ENCODE measurements at regions not wholly inside any gene's neighbourhood (a gene's known extent, or its start where the extent isn't known, plus 50 kb on each side); places are given as distances from the start of the nearest gene placed in this dataset.
"Not testable (repeated sequence)": the region's sequence is repeated elsewhere in the genome, so short reads cannot be mapped to it uniquely, and the experiment has no call there.

DNA sequence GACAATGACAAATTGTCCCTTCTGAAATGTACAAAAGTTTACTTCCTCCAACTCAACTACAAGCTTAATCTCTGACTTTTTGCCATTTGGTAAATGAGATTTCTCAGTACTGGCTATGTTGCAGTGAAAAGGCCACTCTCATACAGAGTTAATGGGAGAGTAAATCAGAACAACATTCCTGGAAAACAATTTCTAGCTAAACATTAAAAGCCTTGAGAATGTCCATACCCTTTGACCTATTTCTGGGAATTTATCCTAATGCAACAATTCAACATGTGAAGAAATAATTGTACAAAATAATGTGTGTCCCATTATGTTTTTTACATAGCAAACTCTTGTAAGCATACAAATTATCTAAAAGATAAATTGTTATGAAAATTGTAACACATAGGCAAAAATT, 56.3 kb upstream of the SPEF2 start:
- no peak for DNase-seq (ENCODE audit: low read depth in 2 of 2)

GRCh38 chr5:35557748-35558147, 59.9 kb upstream of the SPEF2 start:
- no peak for DNase-seq (ENCODE audit: low read depth in 2 of 2)

GRCh38 chr5:35557199-35557598, 60.5 kb upstream of the SPEF2 start:
- no peak for DNase-seq (ENCODE audit: low read depth in 2 of 2)

- no peak for DNase-seq (ENCODE audit: low read depth in 2 of 2)
Measured at GRCh38 chr5:35554016-35554415, 63.6 kb upstream of the SPEF2 start.

- no peak for DNase-seq (ENCODE audit: low read depth in 2 of 2)
Measured at GRCh38 chr5:35545190-35545589, 72.5 kb upstream of the SPEF2 start.

DNA sequence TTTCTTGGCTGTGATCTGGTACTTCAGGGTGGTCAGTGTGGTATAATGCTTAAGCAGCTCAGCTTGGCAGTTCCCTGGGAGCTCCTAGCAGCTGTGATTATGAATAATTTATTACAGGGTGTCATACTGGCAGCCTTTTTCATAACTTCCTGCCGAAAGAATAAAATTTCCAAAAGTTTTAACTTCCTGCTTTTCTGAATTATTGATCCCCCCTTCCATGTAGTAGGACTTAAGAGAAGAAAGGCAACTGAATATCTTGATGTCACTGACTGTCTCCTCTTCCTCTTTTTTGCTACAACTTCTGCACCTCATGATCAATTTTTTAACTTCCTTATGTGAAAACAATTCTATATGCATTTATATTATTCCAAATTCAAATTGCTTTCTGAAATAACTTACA, 74.3 kb upstream of the SPEF2 start:
- DNase-seq (ENCODE audit: low read depth in 2 of 2) = no peak

DNA sequence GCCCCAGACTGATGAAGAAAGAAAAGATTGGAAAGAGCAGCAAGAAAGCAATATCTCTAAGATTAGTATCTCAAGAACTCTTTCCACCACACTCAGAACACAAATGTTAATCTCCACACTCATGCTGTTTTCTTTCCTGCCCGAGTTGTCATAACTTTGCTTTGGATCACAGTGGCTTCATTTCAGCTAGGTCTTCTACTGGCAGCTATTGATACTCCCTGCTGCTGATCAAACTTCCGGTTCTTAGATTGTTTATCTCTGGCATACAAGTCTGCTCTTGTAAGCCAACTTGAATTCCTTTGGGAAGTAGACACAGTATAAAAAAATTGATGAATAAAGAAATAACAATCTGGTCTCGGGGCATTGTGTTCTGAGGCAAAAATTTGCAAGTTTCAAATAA, 77.7 kb upstream of the SPEF2 start:
- DNase-seq (ENCODE audit: low read depth in 2 of 2) = no peak

DNA sequence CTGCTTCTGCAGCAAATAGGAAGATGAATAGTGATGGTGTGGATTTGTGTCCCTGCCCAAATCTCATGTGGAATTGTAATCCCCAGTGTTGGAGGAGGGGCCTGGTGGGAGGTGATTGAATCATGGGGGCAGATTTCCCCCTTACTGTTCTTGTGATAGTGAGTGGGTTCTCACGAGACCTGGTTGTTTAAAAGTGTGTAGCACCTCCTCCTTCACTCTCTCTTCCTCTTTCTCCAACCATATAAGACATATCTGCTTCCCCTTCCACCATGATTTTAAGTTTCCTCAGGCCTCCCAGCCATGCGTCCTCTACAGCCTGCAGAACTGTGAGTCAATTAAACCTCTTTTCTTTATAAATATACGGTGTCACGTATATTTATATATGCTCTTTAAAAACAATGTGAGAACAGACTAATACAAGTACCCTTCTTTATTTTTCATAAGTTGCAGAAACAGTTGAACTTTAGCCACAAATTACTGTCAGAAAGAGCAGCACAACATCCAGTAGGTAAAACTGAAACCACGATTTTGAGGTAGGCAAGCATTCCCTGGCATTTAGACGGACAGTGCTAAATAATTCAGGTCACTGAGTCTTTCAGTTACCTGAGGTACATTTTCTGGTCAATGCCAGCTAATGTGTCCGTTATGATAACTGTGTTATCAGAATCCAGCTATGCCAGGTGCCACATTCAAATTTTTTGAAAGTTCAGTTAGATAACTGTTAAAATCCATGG, 79.3 kb upstream of the SPEF2 start:
- no peak for DNase-seq (ENCODE audit: low read depth in 2 of 2)

GRCh38 chr5:35533156-35533555, 84.5 kb upstream of the SPEF2 start:
- DNase-seq (ENCODE audit: low read depth in 2 of 2) = no peak

GRCh38 chr5:35531553-35531952, 86.1 kb upstream of the SPEF2 start:
- not testable (repeated sequence) for DNase-seq (ENCODE audit: low read depth in 2 of 2)

DNA sequence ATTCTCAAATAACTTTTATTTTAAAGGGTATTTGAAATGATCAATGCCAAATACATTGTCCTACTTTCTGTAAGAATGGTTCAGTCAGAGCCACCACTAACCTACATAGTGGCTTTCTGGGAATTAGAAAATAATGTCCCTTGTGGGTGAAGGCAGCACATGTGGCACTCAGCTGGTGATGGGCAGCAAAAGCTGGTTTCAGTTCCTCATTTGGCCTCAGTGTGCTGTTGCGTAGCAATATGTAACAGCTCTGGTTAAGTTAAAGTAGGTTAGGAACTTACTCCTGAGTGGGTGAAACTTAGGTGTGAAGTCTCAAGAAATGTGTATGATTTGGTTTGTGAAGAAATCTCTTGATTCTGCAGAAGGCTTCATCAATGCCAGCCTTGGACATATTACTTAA, 99.6 kb upstream of the SPEF2 start:
- no peak for DNase-seq (ENCODE audit: low read depth in 2 of 2)

DNA sequence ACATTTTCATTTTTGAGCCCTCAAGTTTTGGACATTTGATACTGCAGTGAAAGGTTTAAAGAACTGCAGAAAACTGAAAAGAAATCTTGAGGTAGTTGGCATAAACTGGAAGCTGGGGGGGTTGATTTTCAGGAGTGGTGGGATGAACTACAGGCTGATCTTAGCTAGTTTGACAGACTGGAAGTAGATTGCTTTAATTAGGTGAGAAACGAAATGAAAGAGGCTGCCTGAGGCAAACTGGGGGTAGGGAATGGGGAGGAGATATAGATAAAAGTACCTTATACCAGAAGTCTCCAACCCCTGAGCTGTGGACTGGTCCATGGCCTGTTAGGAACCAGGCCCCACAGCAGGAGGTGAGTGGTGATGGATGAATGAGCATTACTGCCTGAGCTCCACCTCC, 101.4 kb upstream of the SPEF2 start:
- no peak for DNase-seq (ENCODE audit: low read depth in 2 of 2)

DNA sequence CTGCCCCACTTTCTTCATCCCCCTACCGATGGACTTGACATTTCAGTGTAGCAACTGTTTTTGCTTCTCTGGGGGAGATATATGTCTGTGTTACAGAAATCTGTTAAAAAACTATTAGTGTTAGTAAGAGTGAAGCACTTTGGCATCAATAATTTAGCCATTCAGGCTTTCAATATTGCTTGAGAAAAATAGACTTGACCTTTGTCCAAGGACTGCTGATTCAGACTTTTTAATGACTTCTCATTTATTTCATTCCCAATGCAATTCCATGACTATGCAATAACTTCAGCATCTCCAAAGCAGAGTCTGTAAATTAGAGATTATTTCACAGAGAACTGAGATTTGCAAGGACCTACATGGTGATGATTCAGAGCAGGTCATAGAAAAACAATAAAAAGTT, 104.1 kb upstream of the SPEF2 start:
- DNase-seq (ENCODE audit: low read depth in 2 of 2) = no peak

DNA sequence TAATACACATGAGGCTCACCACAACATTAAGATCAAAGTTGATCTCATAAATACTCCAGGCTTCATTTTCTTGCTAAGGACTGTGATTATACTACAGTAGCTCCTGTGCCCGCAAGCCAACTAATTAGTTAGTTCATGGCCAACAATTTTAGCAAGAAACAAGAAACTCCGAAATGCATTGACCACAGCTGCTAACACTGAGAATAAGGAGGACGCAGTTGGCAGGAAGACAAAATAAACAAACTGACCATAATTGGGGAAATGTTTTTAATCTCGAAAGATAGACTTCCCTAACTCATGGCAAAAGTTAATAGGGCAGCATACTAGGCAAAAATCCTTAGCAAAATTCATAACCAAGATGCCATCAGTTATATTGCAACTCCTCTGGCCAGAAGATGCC, 115.5 kb upstream of the SPEF2 start:
- DNase-seq (ENCODE audit: low read depth in 2 of 2) = no peak

GRCh38 chr5:35488791-35489190, 128.9 kb upstream of the SPEF2 start:
- no peak for DNase-seq (ENCODE audit: low read depth in 2 of 2)

DNA sequence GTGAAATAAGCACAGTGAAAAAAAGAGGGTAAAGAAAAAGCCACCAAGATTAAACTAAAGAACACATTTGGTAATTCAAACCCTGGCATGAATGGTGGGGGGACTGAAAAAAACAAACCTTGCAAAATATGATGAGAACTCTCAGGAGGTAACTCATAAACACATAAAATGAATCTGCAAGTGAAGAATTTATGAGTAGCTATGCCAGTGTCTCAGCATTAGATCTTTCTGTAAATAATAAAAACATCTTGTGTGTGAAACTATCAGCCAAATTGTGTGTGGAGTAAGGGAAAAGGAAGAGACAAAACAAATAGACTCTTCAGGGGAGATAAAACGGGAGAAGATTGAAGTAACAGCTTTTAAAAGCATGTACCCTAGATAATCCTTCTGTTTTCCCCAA, 129.6 kb upstream of the SPEF2 start:
- no peak for DNase-seq (ENCODE audit: low read depth in 2 of 2)

GRCh38 chr5:35487233-35488025, 130.2 kb upstream of the SPEF2 start:
- no peak for DNase-seq (ENCODE audit: low read depth in 2 of 2)

- DNase-seq (ENCODE audit: low read depth in 2 of 2) = no peak
Measured at GRCh38 chr5:35485487-35485886, 132.2 kb upstream of the SPEF2 start.

DNA sequence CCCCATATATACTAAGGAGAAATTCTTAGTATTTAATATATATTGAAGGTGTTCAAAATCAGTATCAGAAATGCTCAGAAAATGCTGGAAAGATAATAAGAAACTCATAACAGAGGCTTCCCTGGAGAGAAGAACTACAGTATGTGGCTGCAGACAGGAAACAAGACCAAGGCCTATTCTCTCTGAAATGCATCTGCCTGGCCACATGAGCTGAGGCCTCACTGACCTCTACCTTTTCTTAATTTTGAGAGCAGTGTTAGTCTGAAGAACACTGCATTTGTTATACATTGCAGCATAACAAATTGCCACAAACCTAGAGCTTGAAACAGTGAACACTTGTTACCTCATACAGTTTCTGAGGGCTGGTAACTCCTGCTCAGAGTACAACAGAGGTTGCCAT, 133.4 kb upstream of the SPEF2 start:
- DNase-seq (ENCODE audit: low read depth in 2 of 2) = no peak

- no peak for DNase-seq (ENCODE audit: low read depth in 2 of 2)
Measured at GRCh38 chr5:35483780-35484179, 133.9 kb upstream of the SPEF2 start.

DNA sequence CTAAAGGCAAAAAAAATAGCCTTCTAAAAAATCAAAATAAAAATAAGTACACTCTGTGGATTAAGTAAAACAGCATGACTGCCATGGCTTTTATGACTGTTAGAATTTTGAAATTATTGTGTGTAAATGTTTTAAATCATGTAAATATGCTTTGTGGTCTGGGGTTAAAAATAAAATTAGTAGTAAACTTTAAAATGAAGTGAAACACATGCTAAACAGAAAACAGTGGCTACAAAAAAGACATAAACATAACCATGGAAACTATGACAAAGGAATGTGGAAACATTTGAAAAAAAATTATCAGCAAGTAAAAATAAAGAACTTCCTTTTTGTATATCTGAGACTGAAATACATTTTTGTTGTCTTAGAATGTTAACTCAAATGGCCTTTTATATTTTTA, 134.5 kb upstream of the SPEF2 start:
- no peak for DNase-seq (ENCODE audit: low read depth in 2 of 2)

- DNase-seq (ENCODE audit: low read depth in 2 of 2) = no peak
Measured at GRCh38 chr5:35482167-35482755, 135.4 kb upstream of the SPEF2 start.
